GM12878 (cell line): ENCODE measurements at regions not wholly inside any gene's neighbourhood (a gene's known extent, or its start where the extent isn't known, plus 50 kb on each side); places are given as distances from the start of the nearest gene placed in this dataset.

Experiments
- ATAC-seq: fragments of 200-7000 bp; cut with Tn5 transposase; 3 replicates; pipeline ENCODE4 v1.9.1; 2020; ENCODE audit warnings: mild to moderate bottlenecking, moderate library complexity
- BruUV-seq: library from RNA; stranded (reverse); fragments of 400-500 nt; replicated peaks from 2 replicates; lab custom pipeline; 2021; lab: Mats Ljungman, UMichigan
- CTCF ChIA-PET: fragments of 300-600 bp; sonication (Branson Sonifier 250); formaldehyde crosslinking; extraction: SDS; loops from one replicate; lab custom pipeline; 2021; ENCODE audit warnings: inconsistent platforms; lab: Yijun Ruan, JAX
- POLR2A ChIA-PET: fragments of 350-600 bp; formaldehyde crosslinking; extraction: SDS; loops from one replicate; lab custom pipeline; 2021; ENCODE audit warnings: inconsistent platforms; lab: Charles Lee
- RAD21 ChIA-PET: fragments of 300-600 bp; sonication (Branson Sonifier 250); formaldehyde crosslinking; loops from one replicate; lab custom pipeline; 2023; ENCODE audit warnings: antibody characterized with exemption; ENCODE audit not compliant: unreplicated experiment; lab: Charles Lee
- SMC1A ChIA-PET: fragments of 300-600 bp; sonication (Branson Sonifier 250); formaldehyde crosslinking; loops from one replicate; lab custom pipeline; 2023; ENCODE audit not compliant: unreplicated experiment, uncharacterized antibody; lab: Charles Lee
- DNase-seq: peaks from one replicate; pipeline ENCODE4 v3.0.0-alpha.2; 2011; ENCODE audit warnings: low read depth, low spot score
- FAIRE-seq: peaks from 3 replicates; lab custom pipeline; 2011; peaks lifted over from hg19 to GRCh38; lab: Jason Lieb, UNC
- H2AFZ ChIP-seq: 2 replicates; pipeline ENCODE4 v1.6.0; 2011; ENCODE audit warnings: low read depth, low read length, control low read depth; ENCODE audit not compliant: control insufficient read depth
- H3K27ac ChIP-seq: 2 replicates; pipeline ENCODE4 v1.5.1; 2011; ENCODE audit warnings: control low read depth; ENCODE audit not compliant: control insufficient read depth, insufficient read depth
- H3K27me3 ChIP-seq, 2 experiments: replicated peaks in 1 of 2; 2 replicates each; pipeline versions ENCODE4 v1.6.0 to v1.6.1; 2011; ENCODE audit warnings: low read length in 1 of 2; ENCODE audit not compliant: control insufficient read depth in 2 of 2, insufficient read depth in 2 of 2
- H3K36me3 ChIP-seq, 2 experiments: 2 replicates each; pipeline ENCODE4 v1.5.1; 2011; ENCODE audit warnings: low read length in 1 of 2; ENCODE audit not compliant: control insufficient read depth in 2 of 2, insufficient read depth in 2 of 2
- H3K4me1 ChIP-seq: 2 replicates; pipeline ENCODE4 v1.6.1; 2011; ENCODE audit warnings: mild to moderate bottlenecking, low read length, moderate library complexity, mixed read lengths; ENCODE audit not compliant: control insufficient read depth, insufficient read depth
- H3K4me2 ChIP-seq: 2 replicates; pipeline ENCODE4 v1.6.0; 2011; ENCODE audit warnings: control low read depth; ENCODE audit not compliant: control insufficient read depth, insufficient read depth
- H3K4me3 ChIP-seq: fragments of 200-600 bp; sonication (generic); 2 replicates; pipeline ENCODE4 v1.5.1; 2016
- H3K79me2 ChIP-seq: 2 replicates; pipeline ENCODE4 v1.6.0; 2011; ENCODE audit warnings: low read length; ENCODE audit not compliant: control insufficient read depth, insufficient read depth
- H3K9ac ChIP-seq: 2 replicates; pipeline ENCODE4 v1.8.0; 2011; ENCODE audit warnings: low read length, control low read depth, mixed read lengths; ENCODE audit not compliant: control insufficient read depth, insufficient read depth
- H3K9me3 ChIP-seq: replicated peaks from 3 replicates; pipeline ENCODE4 v1.5.1; 2011; ENCODE audit warnings: mild to moderate bottlenecking, low read length; ENCODE audit not compliant: control insufficient read depth, insufficient read depth
- H4K20me1 ChIP-seq: 2 replicates; pipeline ENCODE4 v1.6.0; 2011; ENCODE audit not compliant: control insufficient read depth, insufficient read depth
- DPF2 ChIP-seq: fragments of 450-650 bp; IDR thresholded peaks from 2 replicates; pipeline ENCODE4 v1.6.1; 2017; ENCODE audit warnings: mild to moderate bottlenecking
- KDM1A ChIP-seq: fragments of 200-600 bp; sonication (generic); IDR thresholded peaks from 2 replicates; pipeline ENCODE4 v1.6.1; 2016; ENCODE audit warnings: borderline replicate concordance
- NFIC ChIP-seq: IDR thresholded peaks from 2 replicates; pipeline ENCODE4 v1.6.1; 2012; ENCODE audit warnings: low read depth, mild to moderate bottlenecking, inconsistent platforms, low read length, moderate library complexity
- SPI1 ChIP-seq: IDR thresholded peaks from 2 replicates; pipeline ENCODE4 v1.6.1; 2011; ENCODE audit warnings: low read depth, mild to moderate bottlenecking, low read length, moderate library complexity, borderline replicate concordance; ENCODE audit not compliant: insufficient read depth
- ZNF622 ChIP-seq: fragments of 450-650 bp; IDR thresholded peaks from 2 replicates; pipeline ENCODE4 v1.6.1; 2017; ENCODE audit warnings: mild to moderate bottlenecking, inconsistent platforms
- WGBS: methylation state at CpG from one replicate; pipeline ENCODE4 v1.1.6; 2016; ENCODE audit warnings: low lambda C conversion rate; ENCODE audit not compliant: insufficient replicate concordance, insufficient coverage; ENCODE audit errors: missing lambda C conversion rate; 5-methylcytosine and 5-hydroxymethylcytosine counted together
- in situ Hi-C: fragments of 300-500 bp; cut with MboI; formaldehyde crosslinking; loops from 9 replicates; pipeline ENCODE4 v1.14.3; 2018; ENCODE audit warnings: mixed read lengths
- intact Hi-C: fragments of 100-400 bp; cut with micrococcal nuclease; formaldehyde crosslinking; loops from one replicate; pipeline ENCODE4 v1.14.2; 2022; ENCODE audit not compliant: unreplicated experiment
- TF ChIP-seq, protein P1 (sequence below): IDR thresholded peaks from 2 replicates; pipeline ENCODE4 v1.6.1; 2012; ENCODE audit warnings: low read length, inconsistent platforms
- TF ChIP-seq, protein P2 (sequence below): fragments of 450-650 bp; formaldehyde crosslinking; IDR thresholded peaks from 2 replicates; pipeline ENCODE4 v1.5.0; 2022; ENCODE audit warnings: mild to moderate bottlenecking, missing genetic modification characterization

DNA sequence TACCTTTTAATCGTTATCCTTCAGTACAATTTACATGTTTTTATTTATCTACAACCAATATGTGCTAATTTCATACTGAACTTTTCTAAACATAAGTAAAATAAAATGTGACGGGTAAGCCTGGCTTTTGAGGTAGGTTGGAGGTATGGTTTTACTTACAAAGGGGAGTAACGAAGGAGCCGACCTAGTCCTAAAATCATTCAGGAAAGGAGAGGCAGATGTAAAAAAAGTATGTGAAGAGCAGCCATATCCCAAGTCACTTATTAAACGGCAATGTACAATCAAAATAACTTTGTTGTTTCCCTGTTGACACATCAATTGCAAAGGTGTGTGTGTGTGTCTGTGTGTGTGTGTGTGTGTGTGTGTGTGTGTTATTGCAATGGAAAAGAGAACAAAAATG, 351.3 kb downstream of the CRPPA start:
- ChIA-PET POLR2A (no interaction called here), CTCF (interaction anchor here (0.7 to 1.6 kb wide), 4 partner anchors 329 to 767 kb away, joined by 3 read pairs; no protein-coding TSS in a partner anchor), RAD21 (no interaction called here), SMC1A (interaction anchor here (0.7 kb wide), 1 partner anchor 1202 kb away, joined by 3 read pairs; no protein-coding TSS in a partner anchor)
- no peak for DNase-seq
- H3K4me1 ChIP-seq: no peaks in the 10 kb centered on the region
- no peaks in the 10 kb centered on the region for H3K36me3 ChIP-seq
- WGBS: 16% methylated on average over 5 of the region's 5 CpGs
- H3K27ac ChIP-seq: no peak overlapping the region
- H3K9me3 ChIP-seq: no peaks in the 10 kb centered on the region
- BruUV-seq: no TSS peak
- H4K20me1 ChIP-seq: no peaks in the 10 kb centered on the region
- no peaks in the 10 kb centered on the region for H3K27me3 ChIP-seq
- no peak overlapping the region for H2AFZ ChIP-seq
- no peak for FAIRE-seq
- ATAC-seq: no peak
- in situ Hi-C loops (loop anchor here (5.0 to 25.0 kb wide), 2 partner anchors 758 to 1358 kb away; no protein-coding TSS in a partner anchor), intact Hi-C loops (loop anchor here (2.0 to 10.0 kb wide), 3 partner anchors 348 to 1355 kb away; no protein-coding TSS in a partner anchor)
- TF ChIP-seq DPF2 (no peak), SPI1 (no peak), KDM1A (no peak), ZNF622 (no peak), NFIC (no peak)
- TF ChIP-seq, protein P1, sequence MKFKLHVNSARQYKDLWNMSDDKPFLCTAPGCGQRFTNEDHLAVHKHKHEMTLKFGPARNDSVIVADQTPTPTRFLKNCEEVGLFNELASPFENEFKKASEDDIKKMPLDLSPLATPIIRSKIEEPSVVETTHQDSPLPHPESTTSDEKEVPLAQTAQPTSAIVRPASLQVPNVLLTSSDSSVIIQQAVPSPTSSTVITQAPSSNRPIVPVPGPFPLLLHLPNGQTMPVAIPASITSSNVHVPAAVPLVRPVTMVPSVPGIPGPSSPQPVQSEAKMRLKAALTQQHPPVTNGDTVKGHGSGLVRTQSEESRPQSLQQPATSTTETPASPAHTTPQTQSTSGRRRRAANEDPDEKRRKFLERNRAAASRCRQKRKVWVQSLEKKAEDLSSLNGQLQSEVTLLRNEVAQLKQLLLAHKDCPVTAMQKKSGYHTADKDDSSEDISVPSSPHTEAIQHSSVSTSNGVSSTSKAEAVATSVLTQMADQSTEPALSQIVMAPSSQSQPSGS: no peak
- TF ChIP-seq, protein P2, sequence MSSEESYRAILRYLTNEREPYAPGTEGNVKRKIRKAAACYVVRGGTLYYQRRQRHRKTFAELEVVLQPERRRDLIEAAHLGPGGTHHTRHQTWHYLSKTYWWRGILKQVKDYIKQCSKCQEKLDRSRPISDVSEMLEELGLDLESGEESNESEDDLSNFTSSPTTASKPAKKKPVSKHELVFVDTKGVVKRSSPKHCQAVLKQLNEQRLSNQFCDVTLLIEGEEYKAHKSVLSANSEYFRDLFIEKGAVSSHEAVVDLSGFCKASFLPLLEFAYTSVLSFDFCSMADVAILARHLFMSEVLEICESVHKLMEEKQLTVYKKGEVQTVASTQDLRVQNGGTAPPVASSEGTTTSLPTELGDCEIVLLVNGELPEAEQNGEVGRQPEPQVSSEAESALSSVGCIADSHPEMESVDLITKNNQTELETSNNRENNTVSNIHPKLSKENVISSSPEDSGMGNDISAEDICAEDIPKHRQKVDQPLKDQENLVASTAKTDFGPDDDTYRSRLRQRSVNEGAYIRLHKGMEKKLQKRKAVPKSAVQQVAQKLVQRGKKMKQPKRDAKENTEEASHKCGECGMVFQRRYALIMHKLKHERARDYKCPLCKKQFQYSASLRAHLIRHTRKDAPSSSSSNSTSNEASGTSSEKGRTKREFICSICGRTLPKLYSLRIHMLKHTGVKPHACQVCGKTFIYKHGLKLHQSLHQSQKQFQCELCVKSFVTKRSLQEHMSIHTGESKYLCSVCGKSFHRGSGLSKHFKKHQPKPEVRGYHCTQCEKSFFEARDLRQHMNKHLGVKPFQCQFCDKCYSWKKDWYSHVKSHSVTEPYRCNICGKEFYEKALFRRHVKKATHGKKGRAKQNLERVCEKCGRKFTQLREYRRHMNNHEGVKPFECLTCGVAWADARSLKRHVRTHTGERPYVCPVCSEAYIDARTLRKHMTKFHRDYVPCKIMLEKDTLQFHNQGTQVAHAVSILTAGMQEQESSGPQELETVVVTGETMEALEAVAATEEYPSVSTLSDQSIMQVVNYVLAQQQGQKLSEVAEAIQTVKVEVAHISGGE (CRISPR knock-in tag): no peak
- H3K4me3 ChIP-seq: no peak overlapping the region
- H3K79me2 ChIP-seq: no peaks in the 10 kb centered on the region
- no peak overlapping the region for H3K4me2 ChIP-seq
- H3K9ac ChIP-seq: no peak overlapping the region
